ENCODE measurements at regions not wholly inside any gene's neighbourhood (a gene's known extent, or its start where the extent isn't known, plus 50 kb on each side); places are given as distances from the start of the nearest gene placed in this dataset.

DNA sequence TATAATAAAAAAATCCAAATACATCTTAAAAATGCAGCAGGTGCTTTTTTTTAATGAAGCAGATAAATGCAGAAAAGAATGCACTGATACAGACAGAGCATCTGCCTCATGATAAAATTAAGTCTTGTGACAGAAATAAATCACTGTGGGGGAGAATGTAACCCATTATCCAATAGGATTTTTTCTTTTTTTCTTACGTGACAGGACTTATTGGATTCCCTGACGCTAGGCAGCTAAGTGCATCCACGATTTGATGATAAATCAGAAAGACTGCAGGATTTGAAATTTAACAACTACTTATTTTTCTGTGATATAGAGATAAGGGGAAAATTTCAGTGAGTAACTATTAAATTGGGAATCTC is 110.6 kb upstream of the PPARGC1A start:
- TF ChIP-seq, protein P1, sequence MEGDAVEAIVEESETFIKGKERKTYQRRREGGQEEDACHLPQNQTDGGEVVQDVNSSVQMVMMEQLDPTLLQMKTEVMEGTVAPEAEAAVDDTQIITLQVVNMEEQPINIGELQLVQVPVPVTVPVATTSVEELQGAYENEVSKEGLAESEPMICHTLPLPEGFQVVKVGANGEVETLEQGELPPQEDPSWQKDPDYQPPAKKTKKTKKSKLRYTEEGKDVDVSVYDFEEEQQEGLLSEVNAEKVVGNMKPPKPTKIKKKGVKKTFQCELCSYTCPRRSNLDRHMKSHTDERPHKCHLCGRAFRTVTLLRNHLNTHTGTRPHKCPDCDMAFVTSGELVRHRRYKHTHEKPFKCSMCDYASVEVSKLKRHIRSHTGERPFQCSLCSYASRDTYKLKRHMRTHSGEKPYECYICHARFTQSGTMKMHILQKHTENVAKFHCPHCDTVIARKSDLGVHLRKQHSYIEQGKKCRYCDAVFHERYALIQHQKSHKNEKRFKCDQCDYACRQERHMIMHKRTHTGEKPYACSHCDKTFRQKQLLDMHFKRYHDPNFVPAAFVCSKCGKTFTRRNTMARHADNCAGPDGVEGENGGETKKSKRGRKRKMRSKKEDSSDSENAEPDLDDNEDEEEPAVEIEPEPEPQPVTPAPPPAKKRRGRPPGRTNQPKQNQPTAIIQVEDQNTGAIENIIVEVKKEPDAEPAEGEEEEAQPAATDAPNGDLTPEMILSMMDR (IDR thresholded peaks at IDR 0.05), result no peak
- TF ChIP-seq POLR2AphosphoS5 (IDR thresholded peaks at IDR 0.05), result no peak
- no peak for TF ChIP-seq POLR2A (IDR thresholded peaks at IDR 0.05)

Data from suprapubic skin (tissue), 4 donors.